GM12878 (cell line): ENCODE measurements at regions not wholly inside any gene's neighbourhood (a gene's known extent, or its start where the extent isn't known, plus 50 kb on each side); places are given as distances from the start of the nearest gene placed in this dataset.

Experiments used
- ATAC-seq: fragments of 200-7000 bp; cut with Tn5 transposase; 3 replicates; pipeline ENCODE4 v1.9.1; 2020; ENCODE audit warnings: mild to moderate bottlenecking, moderate library complexity
- BruUV-seq: library from RNA; stranded (reverse); fragments of 400-500 nt; replicated peaks from 2 replicates; lab custom pipeline; 2021; lab: Mats Ljungman, UMichigan
- CTCF ChIA-PET: fragments of 300-600 bp; sonication (Branson Sonifier 250); formaldehyde crosslinking; extraction: SDS; loops from one replicate; lab custom pipeline; 2021; ENCODE audit warnings: inconsistent platforms; lab: Yijun Ruan, JAX
- POLR2A ChIA-PET: fragments of 350-600 bp; formaldehyde crosslinking; extraction: SDS; loops from one replicate; lab custom pipeline; 2021; ENCODE audit warnings: inconsistent platforms; lab: Charles Lee
- RAD21 ChIA-PET: fragments of 300-600 bp; sonication (Branson Sonifier 250); formaldehyde crosslinking; loops from one replicate; lab custom pipeline; 2023; ENCODE audit warnings: antibody characterized with exemption; ENCODE audit not compliant: unreplicated experiment; lab: Charles Lee
- SMC1A ChIA-PET: fragments of 300-600 bp; sonication (Branson Sonifier 250); formaldehyde crosslinking; loops from one replicate; lab custom pipeline; 2023; ENCODE audit not compliant: unreplicated experiment, uncharacterized antibody; lab: Charles Lee
- DNase-seq: peaks from one replicate; pipeline ENCODE4 v3.0.0-alpha.2; 2011; ENCODE audit warnings: low read depth, low spot score
- FAIRE-seq: peaks from 3 replicates; lab custom pipeline; 2011; peaks lifted over from hg19 to GRCh38; lab: Jason Lieb, UNC
- H2AFZ ChIP-seq: 2 replicates; pipeline ENCODE4 v1.6.0; 2011; ENCODE audit warnings: low read depth, low read length, control low read depth; ENCODE audit not compliant: control insufficient read depth
- H3K27ac ChIP-seq: 2 replicates; pipeline ENCODE4 v1.5.1; 2011; ENCODE audit warnings: control low read depth; ENCODE audit not compliant: control insufficient read depth, insufficient read depth
- H3K27me3 ChIP-seq, 2 experiments: replicated peaks in 1 of 2; 2 replicates each; pipeline versions ENCODE4 v1.6.0 to v1.6.1; 2011; ENCODE audit warnings: low read length in 1 of 2; ENCODE audit not compliant: control insufficient read depth in 2 of 2, insufficient read depth in 2 of 2
- H3K36me3 ChIP-seq, 2 experiments: 2 replicates each; pipeline ENCODE4 v1.5.1; 2011; ENCODE audit warnings: low read length in 1 of 2; ENCODE audit not compliant: control insufficient read depth in 2 of 2, insufficient read depth in 2 of 2
- H3K4me1 ChIP-seq: 2 replicates; pipeline ENCODE4 v1.6.1; 2011; ENCODE audit warnings: mild to moderate bottlenecking, low read length, moderate library complexity, mixed read lengths; ENCODE audit not compliant: control insufficient read depth, insufficient read depth
- H3K4me2 ChIP-seq: 2 replicates; pipeline ENCODE4 v1.6.0; 2011; ENCODE audit warnings: control low read depth; ENCODE audit not compliant: control insufficient read depth, insufficient read depth
- H3K4me3 ChIP-seq: fragments of 200-600 bp; sonication (generic); 2 replicates; pipeline ENCODE4 v1.5.1; 2016
- H3K79me2 ChIP-seq: 2 replicates; pipeline ENCODE4 v1.6.0; 2011; ENCODE audit warnings: low read length; ENCODE audit not compliant: control insufficient read depth, insufficient read depth
- H3K9ac ChIP-seq: 2 replicates; pipeline ENCODE4 v1.8.0; 2011; ENCODE audit warnings: low read length, control low read depth, mixed read lengths; ENCODE audit not compliant: control insufficient read depth, insufficient read depth
- H3K9me3 ChIP-seq: replicated peaks from 3 replicates; pipeline ENCODE4 v1.5.1; 2011; ENCODE audit warnings: mild to moderate bottlenecking, low read length; ENCODE audit not compliant: control insufficient read depth, insufficient read depth
- H4K20me1 ChIP-seq: 2 replicates; pipeline ENCODE4 v1.6.0; 2011; ENCODE audit not compliant: control insufficient read depth, insufficient read depth
- FOXM1 ChIP-seq: IDR thresholded peaks from 2 replicates; pipeline ENCODE4 v1.6.1; 2012; ENCODE audit warnings: low read depth, mild to moderate bottlenecking, inconsistent platforms, low read length, moderate library complexity
- MTA2 ChIP-seq: fragments of 450-650 bp; IDR thresholded peaks from 2 replicates; pipeline ENCODE4 v1.6.1; 2016; ENCODE audit warnings: low read depth, mild to moderate bottlenecking, moderate library complexity
- MYC ChIP-seq: IDR thresholded peaks from 2 replicates; pipeline ENCODE4 v1.6.1; 2011; ENCODE audit warnings: mild to moderate bottlenecking, low read length, moderate library complexity, inconsistent platforms; ENCODE audit not compliant: insufficient read depth, insufficient replicate concordance, insufficient read length, severe bottlenecking
- NFYB ChIP-seq: IDR thresholded peaks from 2 replicates; pipeline ENCODE4 v1.6.1; 2011; ENCODE audit warnings: low read depth, mild to moderate bottlenecking, low read length, improper control_type of control experiment, moderate library complexity; ENCODE audit not compliant: insufficient read depth
- NKRF ChIP-seq: fragments of 450-650 bp; conservative IDR thresholded peaks from 2 replicates; pipeline ENCODE4 v1.6.1; 2017; ENCODE audit warnings: mild to moderate bottlenecking, moderate library complexity
- NR2C2 ChIP-seq: IDR thresholded peaks from 2 replicates; pipeline ENCODE4 v1.6.1; 2011; ENCODE audit warnings: borderline replicate concordance, low read depth; ENCODE audit not compliant: control insufficient read depth, insufficient read length
- SMC3 ChIP-seq: IDR thresholded peaks from 2 replicates; pipeline ENCODE4 v1.6.1; 2011; ENCODE audit warnings: low read length, improper control_type of control experiment, borderline replicate concordance
- TAF1 ChIP-seq: IDR thresholded peaks from 2 replicates; pipeline ENCODE4 v1.6.1; 2011; ENCODE audit warnings: mild to moderate bottlenecking, low read depth, low read length, borderline replicate concordance
- WGBS: methylation state at CpG from one replicate; pipeline ENCODE4 v1.1.6; 2016; ENCODE audit warnings: low lambda C conversion rate; ENCODE audit not compliant: insufficient replicate concordance, insufficient coverage; ENCODE audit errors: missing lambda C conversion rate; 5-methylcytosine and 5-hydroxymethylcytosine counted together
- in situ Hi-C: fragments of 300-500 bp; cut with MboI; formaldehyde crosslinking; loops from 9 replicates; pipeline ENCODE4 v1.14.3; 2018; ENCODE audit warnings: mixed read lengths
- intact Hi-C: fragments of 100-400 bp; cut with micrococcal nuclease; formaldehyde crosslinking; loops from one replicate; pipeline ENCODE4 v1.14.2; 2022; ENCODE audit not compliant: unreplicated experiment
- TF ChIP-seq, protein P1 (sequence below): fragments of 450-650 bp; IDR thresholded peaks from 2 replicates; pipeline ENCODE4 v1.6.1; 2017; ENCODE audit warnings: mild to moderate bottlenecking, moderate library complexity
- TF ChIP-seq, protein P2 (sequence below): IDR thresholded peaks from 2 replicates; pipeline ENCODE4 v1.6.1; 2012; ENCODE audit warnings: improper control_type of control experiment, low read depth, low read length; ENCODE audit not compliant: insufficient replicate concordance
- TF ChIP-seq, protein P3 (sequence below): fragments of 450-650 bp; IDR thresholded peaks from 2 replicates; pipeline ENCODE4 v1.6.1; 2017; ENCODE audit warnings: mild to moderate bottlenecking

- SMC1A ChIA-PET = no interaction called here
- no peak for DNase-seq
- no TSS peak for BruUV-seq
- H3K27ac ChIP-seq = no peak overlapping the region
- no peaks in the 10 kb centered on the region for H3K4me1 ChIP-seq
- in situ Hi-C loops (no loop called here), intact Hi-C loops (no loop called here)
- peaks cover 0 to 6% of the 10 kb centered on the region in 2 experiments; a peak in 3 of 4 replicates for H3K27me3 ChIP-seq
- no peak for FAIRE-seq
- WGBS = 3% methylated on average over 2 of the region's 2 CpGs
- CTCF ChIA-PET = no interaction called here
- no peak overlapping the region for H2AFZ ChIP-seq
- H3K79me2 ChIP-seq = no peaks in the 10 kb centered on the region
- no peaks in the 10 kb centered on the region for H4K20me1 ChIP-seq
- no peaks in the 10 kb centered on the region for H3K9me3 ChIP-seq
- POLR2A ChIA-PET = no interaction called here
- H3K36me3 ChIP-seq = no peaks in the 10 kb centered on the region
- ATAC-seq = no peak
- H3K4me2 ChIP-seq = no peak overlapping the region
- RAD21 ChIA-PET = no interaction called here
- TF ChIP-seq FOXM1 = no peak
- no peak for TF ChIP-seq NR2C2
- no peak for TF ChIP-seq MTA2
- TF ChIP-seq, protein P1, sequence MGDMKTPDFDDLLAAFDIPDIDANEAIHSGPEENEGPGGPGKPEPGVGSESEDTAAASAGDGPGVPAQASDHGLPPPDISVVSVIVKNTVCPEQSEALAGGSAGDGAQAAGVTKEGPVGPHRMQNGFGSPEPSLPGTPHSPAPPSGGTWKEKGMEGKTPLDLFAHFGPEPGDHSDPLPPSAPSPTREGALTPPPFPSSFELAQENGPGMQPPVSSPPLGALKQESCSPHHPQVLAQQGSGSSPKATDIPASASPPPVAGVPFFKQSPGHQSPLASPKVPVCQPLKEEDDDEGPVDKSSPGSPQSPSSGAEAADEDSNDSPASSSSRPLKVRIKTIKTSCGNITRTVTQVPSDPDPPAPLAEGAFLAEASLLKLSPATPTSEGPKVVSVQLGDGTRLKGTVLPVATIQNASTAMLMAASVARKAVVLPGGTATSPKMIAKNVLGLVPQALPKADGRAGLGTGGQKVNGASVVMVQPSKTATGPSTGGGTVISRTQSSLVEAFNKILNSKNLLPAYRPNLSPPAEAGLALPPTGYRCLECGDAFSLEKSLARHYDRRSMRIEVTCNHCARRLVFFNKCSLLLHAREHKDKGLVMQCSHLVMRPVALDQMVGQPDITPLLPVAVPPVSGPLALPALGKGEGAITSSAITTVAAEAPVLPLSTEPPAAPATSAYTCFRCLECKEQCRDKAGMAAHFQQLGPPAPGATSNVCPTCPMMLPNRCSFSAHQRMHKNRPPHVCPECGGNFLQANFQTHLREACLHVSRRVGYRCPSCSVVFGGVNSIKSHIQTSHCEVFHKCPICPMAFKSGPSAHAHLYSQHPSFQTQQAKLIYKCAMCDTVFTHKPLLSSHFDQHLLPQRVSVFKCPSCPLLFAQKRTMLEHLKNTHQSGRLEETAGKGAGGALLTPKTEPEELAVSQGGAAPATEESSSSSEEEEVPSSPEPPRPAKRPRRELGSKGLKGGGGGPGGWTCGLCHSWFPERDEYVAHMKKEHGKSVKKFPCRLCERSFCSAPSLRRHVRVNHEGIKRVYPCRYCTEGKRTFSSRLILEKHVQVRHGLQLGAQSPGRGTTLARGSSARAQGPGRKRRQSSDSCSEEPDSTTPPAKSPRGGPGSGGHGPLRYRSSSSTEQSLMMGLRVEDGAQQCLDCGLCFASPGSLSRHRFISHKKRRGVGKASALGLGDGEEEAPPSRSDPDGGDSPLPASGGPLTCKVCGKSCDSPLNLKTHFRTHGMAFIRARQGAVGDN = no peak
- TF ChIP-seq NFYB = no peak
- TF ChIP-seq, protein P2, sequence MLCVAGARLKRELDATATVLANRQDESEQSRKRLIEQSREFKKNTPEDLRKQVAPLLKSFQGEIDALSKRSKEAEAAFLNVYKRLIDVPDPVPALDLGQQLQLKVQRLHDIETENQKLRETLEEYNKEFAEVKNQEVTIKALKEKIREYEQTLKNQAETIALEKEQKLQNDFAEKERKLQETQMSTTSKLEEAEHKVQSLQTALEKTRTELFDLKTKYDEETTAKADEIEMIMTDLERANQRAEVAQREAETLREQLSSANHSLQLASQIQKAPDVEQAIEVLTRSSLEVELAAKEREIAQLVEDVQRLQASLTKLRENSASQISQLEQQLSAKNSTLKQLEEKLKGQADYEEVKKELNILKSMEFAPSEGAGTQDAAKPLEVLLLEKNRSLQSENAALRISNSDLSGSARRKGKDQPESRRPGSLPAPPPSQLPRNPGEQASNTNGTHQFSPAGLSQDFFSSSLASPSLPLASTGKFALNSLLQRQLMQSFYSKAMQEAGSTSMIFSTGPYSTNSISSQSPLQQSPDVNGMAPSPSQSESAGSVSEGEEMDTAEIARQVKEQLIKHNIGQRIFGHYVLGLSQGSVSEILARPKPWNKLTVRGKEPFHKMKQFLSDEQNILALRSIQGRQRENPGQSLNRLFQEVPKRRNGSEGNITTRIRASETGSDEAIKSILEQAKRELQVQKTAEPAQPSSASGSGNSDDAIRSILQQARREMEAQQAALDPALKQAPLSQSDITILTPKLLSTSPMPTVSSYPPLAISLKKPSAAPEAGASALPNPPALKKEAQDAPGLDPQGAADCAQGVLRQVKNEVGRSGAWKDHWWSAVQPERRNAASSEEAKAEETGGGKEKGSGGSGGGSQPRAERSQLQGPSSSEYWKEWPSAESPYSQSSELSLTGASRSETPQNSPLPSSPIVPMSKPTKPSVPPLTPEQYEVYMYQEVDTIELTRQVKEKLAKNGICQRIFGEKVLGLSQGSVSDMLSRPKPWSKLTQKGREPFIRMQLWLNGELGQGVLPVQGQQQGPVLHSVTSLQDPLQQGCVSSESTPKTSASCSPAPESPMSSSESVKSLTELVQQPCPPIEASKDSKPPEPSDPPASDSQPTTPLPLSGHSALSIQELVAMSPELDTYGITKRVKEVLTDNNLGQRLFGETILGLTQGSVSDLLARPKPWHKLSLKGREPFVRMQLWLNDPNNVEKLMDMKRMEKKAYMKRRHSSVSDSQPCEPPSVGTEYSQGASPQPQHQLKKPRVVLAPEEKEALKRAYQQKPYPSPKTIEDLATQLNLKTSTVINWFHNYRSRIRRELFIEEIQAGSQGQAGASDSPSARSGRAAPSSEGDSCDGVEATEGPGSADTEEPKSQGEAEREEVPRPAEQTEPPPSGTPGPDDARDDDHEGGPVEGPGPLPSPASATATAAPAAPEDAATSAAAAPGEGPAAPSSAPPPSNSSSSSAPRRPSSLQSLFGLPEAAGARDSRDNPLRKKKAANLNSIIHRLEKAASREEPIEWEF = no peak
- TF ChIP-seq TAF1 = no peak
- TF ChIP-seq SMC3 = no peak
- TF ChIP-seq, protein P3, sequence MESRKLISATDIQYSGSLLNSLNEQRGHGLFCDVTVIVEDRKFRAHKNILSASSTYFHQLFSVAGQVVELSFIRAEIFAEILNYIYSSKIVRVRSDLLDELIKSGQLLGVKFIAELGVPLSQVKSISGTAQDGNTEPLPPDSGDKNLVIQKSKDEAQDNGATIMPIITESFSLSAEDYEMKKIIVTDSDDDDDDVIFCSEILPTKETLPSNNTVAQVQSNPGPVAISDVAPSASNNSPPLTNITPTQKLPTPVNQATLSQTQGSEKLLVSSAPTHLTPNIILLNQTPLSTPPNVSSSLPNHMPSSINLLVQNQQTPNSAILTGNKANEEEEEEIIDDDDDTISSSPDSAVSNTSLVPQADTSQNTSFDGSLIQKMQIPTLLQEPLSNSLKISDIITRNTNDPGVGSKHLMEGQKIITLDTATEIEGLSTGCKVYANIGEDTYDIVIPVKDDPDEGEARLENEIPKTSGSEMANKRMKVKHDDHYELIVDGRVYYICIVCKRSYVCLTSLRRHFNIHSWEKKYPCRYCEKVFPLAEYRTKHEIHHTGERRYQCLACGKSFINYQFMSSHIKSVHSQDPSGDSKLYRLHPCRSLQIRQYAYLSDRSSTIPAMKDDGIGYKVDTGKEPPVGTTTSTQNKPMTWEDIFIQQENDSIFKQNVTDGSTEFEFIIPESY = no peak
- no peak for TF ChIP-seq MYC
- TF ChIP-seq NKRF = no peak
- no peak overlapping the region for H3K9ac ChIP-seq
- no peak overlapping the region for H3K4me3 ChIP-seq
Measured at GRCh38 chrX:139191286-139191685, 339.3 kb upstream of the F9 start.
